Osteocyte (in vitro differentiated cells): ENCODE measurements at regions not wholly inside any gene's neighbourhood (a gene's known extent, or its start where the extent isn't known, plus 50 kb on each side); places are given as distances from the start of the nearest gene placed in this dataset.

ENCODE experiments used
- DNase-seq: peaks from one replicate; pipeline ENCODE4 v3.0.0; 2021; ENCODE audit warnings: mixed read lengths; ENCODE audit not compliant: unreplicated experiment; ENCODE audit errors: extremely low spot score
- H3K27ac Mint-ChIP-seq: one replicate; pipeline ENCODE4 v1.8.0; 2021; ENCODE audit warnings: mild to moderate bottlenecking, mixed read lengths; ENCODE audit not compliant: unreplicated experiment
- H3K27me3 Mint-ChIP-seq: one replicate; pipeline ENCODE4 v1.8.0; 2021; ENCODE audit warnings: mixed read lengths; ENCODE audit not compliant: unreplicated experiment
- H3K36me3 Mint-ChIP-seq: one replicate; pipeline ENCODE4 v1.8.0; 2021; ENCODE audit warnings: mixed read lengths; ENCODE audit not compliant: unreplicated experiment
- H3K4me1 Mint-ChIP-seq: one replicate; pipeline ENCODE4 v1.8.0; 2021; ENCODE audit warnings: mixed read lengths; ENCODE audit not compliant: unreplicated experiment
- H3K4me3 Mint-ChIP-seq: one replicate; pipeline ENCODE4 v1.8.0; 2021; ENCODE audit warnings: mild to moderate bottlenecking, moderate library complexity, mixed read lengths; ENCODE audit not compliant: unreplicated experiment
- H3K9me3 Mint-ChIP-seq: one replicate; pipeline ENCODE4 v1.8.0; 2021; ENCODE audit warnings: mixed read lengths; ENCODE audit not compliant: unreplicated experiment
- TF ChIP-seq, protein P1 (sequence below): fragments of 200-600 bp; sonication (generic); IDR thresholded peaks from 2 replicates; pipeline ENCODE4 v1.5.0; 2021; ENCODE audit warnings: antibody characterized with exemption, mild to moderate bottlenecking, moderate library complexity

DNA sequence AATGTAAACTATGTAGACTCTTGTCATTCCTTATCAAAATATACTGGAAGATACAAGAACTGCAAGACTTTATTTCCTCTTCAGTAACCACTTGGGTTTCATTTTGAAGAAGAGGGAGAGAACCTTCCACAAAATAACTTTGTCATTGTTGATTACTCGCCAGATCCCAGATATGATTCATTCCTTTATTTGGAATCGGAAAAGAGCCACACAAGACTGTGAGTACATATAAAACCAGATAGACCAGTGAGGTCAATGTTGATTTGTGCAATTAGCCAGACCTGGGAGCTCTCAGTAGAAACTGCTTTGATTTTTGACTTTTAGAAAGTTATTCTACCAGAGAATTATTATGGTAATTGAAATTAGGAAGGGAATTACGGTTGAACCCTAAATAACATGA is 146.1 kb downstream of the TMEM167A start:
- H3K27me3 Mint-ChIP-seq: peaks cover 2% of the 10 kb centered on the region

DNA sequence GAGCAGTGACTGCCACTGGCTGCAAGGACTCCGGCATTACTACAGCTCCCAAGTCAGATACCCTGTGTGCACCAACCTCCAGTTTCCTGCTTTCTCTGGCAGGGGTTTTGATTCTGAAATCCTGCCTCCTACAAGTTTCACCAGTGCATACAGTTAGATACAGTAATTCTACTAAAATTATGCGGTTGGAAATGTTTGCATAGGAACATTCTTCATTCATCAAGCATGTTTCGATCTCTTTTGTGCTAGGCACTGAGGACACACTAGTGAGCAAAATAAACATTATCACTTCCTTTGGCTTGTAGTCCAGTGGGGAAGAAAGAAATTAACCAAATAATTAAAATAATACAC is 152.2 kb downstream of the TMEM167A start:
- no peaks in the 10 kb centered on the region for H3K36me3 Mint-ChIP-seq
- peaks cover 8% of the 10 kb centered on the region for H3K27me3 Mint-ChIP-seq
- no peaks in the 10 kb centered on the region for H3K4me1 Mint-ChIP-seq
- TF ChIP-seq, protein P1, sequence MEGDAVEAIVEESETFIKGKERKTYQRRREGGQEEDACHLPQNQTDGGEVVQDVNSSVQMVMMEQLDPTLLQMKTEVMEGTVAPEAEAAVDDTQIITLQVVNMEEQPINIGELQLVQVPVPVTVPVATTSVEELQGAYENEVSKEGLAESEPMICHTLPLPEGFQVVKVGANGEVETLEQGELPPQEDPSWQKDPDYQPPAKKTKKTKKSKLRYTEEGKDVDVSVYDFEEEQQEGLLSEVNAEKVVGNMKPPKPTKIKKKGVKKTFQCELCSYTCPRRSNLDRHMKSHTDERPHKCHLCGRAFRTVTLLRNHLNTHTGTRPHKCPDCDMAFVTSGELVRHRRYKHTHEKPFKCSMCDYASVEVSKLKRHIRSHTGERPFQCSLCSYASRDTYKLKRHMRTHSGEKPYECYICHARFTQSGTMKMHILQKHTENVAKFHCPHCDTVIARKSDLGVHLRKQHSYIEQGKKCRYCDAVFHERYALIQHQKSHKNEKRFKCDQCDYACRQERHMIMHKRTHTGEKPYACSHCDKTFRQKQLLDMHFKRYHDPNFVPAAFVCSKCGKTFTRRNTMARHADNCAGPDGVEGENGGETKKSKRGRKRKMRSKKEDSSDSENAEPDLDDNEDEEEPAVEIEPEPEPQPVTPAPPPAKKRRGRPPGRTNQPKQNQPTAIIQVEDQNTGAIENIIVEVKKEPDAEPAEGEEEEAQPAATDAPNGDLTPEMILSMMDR: no peak
- no peaks in the 10 kb centered on the region for H3K9me3 Mint-ChIP-seq
- DNase-seq: no peak
- no peak overlapping the region for H3K4me3 Mint-ChIP-seq
- H3K27ac Mint-ChIP-seq: no peak overlapping the region

More for the DNA sequence above, 146.1 kb downstream of the TMEM167A start:
- H3K36me3 Mint-ChIP-seq: no peaks in the 10 kb centered on the region
- H3K4me3 Mint-ChIP-seq: no peak overlapping the region
- no peaks in the 10 kb centered on the region for H3K9me3 Mint-ChIP-seq
- DNase-seq: no peak
- H3K27ac Mint-ChIP-seq: no peak overlapping the region
- H3K4me1 Mint-ChIP-seq: no peaks in the 10 kb centered on the region
- TF ChIP-seq, protein P1: no peak

DNA sequence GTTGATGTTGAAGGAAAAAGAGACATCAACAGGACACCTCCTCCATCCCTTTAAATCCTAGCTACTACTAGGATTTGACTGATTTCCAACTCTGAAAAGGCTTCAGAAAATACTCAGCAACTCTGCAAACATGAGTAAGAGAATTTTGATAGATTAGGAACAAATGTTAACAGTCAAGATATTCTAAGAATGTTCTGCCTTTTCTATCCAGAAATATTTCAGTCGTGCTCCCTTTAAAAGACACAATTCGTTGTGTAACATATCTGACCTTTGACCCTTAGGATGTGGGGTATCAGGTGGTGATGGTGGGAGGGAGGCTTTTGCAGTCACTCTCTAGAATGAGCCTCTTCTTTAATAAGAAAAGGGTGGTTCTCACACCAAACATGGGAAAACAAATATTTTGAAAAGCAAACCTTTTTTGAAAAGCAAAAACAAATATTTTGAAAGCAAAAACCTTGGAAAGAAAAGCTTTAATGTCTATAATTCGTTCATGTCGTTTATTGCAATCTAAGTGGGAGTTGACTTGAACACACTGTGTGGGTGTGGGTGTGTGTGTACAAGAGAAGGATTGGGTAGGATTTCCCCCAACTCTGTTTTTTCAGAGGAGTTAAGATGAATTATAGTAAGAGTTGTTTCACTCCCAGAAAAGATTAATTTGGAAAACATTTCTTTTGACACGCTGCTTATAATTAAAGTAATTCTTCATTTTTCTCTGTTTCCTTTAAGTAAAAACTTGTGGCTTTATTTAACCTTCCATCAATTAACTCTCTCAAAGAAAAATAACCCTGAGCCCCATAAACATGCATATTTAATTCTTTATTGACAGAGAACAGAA is 152.8 kb downstream of the TMEM167A start:
- H3K4me3 Mint-ChIP-seq: no peak overlapping the region
- TF ChIP-seq, protein P1: no peak
- no peaks in the 10 kb centered on the region for H3K9me3 Mint-ChIP-seq
- H3K27ac Mint-ChIP-seq: no peak overlapping the region
- peaks cover 8% of the 10 kb centered on the region for H3K27me3 Mint-ChIP-seq
- no peaks in the 10 kb centered on the region for H3K36me3 Mint-ChIP-seq
- no peak for DNase-seq
- no peaks in the 10 kb centered on the region for H3K4me1 Mint-ChIP-seq

DNA sequence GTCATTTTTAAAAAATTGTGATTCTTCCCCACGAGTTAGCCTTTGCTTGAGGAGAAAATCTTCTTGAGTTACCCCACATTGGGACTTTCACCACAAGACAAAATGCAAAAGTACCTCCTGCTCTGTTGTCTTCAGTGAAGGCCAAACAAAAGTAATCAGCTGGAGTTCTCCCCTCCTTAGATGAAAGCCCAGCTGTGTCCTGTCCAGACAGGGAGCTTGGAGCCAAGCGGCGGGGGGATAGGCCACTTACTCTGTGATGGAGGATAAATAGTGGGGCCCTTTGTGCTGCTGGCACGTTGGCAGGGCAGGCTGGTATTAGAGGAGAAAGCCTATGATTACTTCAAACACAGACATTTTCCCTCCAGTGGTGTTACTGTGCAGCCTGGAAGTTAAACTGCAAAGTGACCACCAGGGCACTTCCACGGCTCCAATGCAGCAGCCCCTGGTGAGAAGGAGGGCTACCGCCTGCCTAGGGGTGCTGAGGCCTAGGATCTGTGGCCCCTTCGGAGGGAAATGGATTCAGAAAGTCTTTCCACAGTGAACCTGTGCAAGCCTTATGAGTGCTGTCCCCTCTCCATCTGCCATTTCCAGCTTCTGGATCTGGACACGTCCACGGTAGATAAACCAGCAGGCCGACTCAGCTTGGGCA is 155.0 kb downstream of the TMEM167A start:
- TF ChIP-seq, protein P1: no peak
- Mint-ChIP-seq H3K36me3 (no peaks in the 10 kb centered on the region), H3K27me3 (peaks cover 8% of the 10 kb centered on the region), H3K9me3 (no peaks in the 10 kb centered on the region), H3K4me3 (no peak overlapping the region), H3K4me1 (no peaks in the 10 kb centered on the region), H3K27ac (no peak overlapping the region)
- no peak for DNase-seq

DNA sequence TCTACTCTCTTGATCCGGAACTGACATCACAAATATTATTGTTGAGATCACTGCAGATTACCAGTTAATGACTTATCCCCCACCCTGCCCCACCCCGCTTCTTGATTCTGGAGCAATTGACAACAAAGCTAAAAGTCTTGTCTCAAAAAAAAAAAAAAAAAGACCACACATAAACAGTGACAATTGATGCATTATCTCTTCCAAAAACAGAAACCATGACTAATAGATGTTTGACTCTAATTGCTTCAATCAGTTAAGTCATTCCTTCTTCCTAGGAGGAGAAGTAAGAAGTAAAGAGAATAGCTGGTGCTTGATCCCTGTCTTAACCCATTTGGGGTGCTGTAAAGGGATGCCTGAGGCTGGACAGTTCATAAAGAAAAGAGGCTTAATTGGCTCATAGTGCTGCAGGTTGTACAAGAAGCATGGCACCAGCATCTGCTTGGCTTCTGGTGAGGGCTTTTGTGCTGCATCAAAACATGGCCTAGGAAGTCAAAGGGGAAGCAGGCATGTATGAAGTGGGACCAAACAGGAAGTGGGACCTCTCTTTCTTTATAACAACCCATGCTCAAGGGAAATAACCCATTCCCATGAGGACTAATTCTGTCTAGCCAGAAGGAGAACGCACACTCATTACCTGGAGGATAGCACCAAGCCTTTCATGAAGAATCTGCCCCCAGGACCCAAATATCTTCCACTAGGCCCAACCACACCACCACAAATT is 158.7 kb downstream of the TMEM167A start:
- no peak for DNase-seq
- Mint-ChIP-seq H3K27me3 (peaks cover 8% of the 10 kb centered on the region), H3K4me3 (no peak overlapping the region), H3K27ac (no peak overlapping the region), H3K4me1 (no peaks in the 10 kb centered on the region), H3K36me3 (no peaks in the 10 kb centered on the region), H3K9me3 (peaks cover 13% of the 10 kb centered on the region)
- TF ChIP-seq, protein P1: no peak
